ENCODE measurements at regions not wholly inside any gene's neighbourhood (a gene's known extent, or its start where the extent isn't known, plus 50 kb on each side); places are given as distances from the start of the nearest gene placed in this dataset.

DNA sequence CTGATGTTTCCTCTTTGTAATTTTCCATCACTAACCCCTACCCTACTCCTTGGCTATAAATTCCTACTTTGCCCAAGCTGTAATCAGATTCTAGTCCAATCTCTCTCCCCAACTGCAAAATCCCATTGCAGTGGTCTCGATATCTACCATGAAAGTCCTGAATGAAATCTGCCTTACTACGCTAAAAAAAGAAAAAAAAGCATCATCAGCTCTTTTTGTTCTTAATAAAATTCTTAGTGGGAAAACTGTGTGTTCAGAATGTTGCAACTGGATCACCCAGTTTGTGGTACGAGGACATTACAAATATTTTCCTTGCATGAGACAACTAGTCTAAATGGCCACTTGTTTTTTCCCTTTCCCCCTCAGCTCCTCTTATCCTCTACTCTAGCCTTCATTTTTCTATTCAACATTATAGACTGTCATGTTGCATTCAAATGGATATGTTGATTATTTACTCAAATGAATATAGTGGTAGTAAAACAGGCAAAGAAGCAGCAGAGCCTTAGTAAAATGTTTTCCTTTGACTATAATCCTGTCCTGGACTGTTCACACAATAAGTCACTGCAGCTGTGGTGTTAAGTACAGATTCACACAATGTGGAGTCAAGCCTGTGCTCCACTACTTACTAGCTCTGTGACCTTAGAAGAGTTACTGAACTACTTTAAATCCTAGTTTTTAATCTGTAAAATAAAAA, 527.1 kb upstream of the MARCKS start:
- DNase-seq (ENCODE audit: low read depth): no peak
- no peak overlapping the region for H3K4me3 ChIP-seq (ENCODE audit: low read depth, low read length)
- TF ChIP-seq, protein P1, sequence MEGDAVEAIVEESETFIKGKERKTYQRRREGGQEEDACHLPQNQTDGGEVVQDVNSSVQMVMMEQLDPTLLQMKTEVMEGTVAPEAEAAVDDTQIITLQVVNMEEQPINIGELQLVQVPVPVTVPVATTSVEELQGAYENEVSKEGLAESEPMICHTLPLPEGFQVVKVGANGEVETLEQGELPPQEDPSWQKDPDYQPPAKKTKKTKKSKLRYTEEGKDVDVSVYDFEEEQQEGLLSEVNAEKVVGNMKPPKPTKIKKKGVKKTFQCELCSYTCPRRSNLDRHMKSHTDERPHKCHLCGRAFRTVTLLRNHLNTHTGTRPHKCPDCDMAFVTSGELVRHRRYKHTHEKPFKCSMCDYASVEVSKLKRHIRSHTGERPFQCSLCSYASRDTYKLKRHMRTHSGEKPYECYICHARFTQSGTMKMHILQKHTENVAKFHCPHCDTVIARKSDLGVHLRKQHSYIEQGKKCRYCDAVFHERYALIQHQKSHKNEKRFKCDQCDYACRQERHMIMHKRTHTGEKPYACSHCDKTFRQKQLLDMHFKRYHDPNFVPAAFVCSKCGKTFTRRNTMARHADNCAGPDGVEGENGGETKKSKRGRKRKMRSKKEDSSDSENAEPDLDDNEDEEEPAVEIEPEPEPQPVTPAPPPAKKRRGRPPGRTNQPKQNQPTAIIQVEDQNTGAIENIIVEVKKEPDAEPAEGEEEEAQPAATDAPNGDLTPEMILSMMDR (IDR thresholded peaks at IDR 0.05; ENCODE audit: insufficient read depth, low read depth, low read length): no peak

GRCh38 chr6:113330636-113330946, 526.6 kb upstream of the MARCKS start:
- H3K4me3 ChIP-seq (ENCODE audit: low read depth, low read length): no peak overlapping the region
- DNase-seq (ENCODE audit: low read depth): no peak
- TF ChIP-seq, protein P1 (IDR thresholded peaks at IDR 0.05; ENCODE audit: insufficient read depth, low read depth, low read length): no peak

- TF ChIP-seq, protein P1 (IDR thresholded peaks at IDR 0.05; ENCODE audit: insufficient read depth, low read depth, low read length): no peak
- no peak for DNase-seq (ENCODE audit: low read depth)
- no peak overlapping the region for H3K4me3 ChIP-seq (ENCODE audit: low read depth, low read length)
Measured at GRCh38 chr6:113331021-113331420, 526.1 kb upstream of the MARCKS start.

DNA sequence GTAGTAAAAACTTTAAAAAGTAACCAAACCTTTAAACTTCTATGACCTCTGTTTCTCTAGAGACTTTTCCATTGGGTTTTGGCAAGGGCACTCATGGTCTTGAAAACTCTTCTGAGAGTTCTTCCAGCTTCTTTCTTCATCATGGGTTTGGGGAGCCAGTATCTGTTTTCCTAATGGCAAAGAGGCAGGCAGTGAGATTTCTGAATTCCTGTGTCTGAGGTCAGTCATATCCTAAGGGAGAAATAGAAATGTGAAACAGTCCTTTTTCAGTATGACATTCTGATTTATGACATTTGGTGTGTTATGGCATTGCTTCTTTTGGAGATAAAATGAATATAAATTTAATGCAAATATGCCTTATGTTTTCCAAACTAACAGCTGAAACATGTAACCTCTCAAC, 518.5 kb upstream of the MARCKS start:
- TF ChIP-seq, protein P1 (IDR thresholded peaks at IDR 0.05; ENCODE audit: insufficient read depth, low read depth, low read length): no peak
- no peak overlapping the region for H3K4me3 ChIP-seq (ENCODE audit: low read depth, low read length)
- no peak for DNase-seq (ENCODE audit: low read depth)

- TF ChIP-seq, protein P1 (IDR thresholded peaks at IDR 0.05; ENCODE audit: insufficient read depth, low read depth, low read length): no peak
- H3K4me3 ChIP-seq (ENCODE audit: low read depth, low read length): no peak overlapping the region
- no peak for DNase-seq (ENCODE audit: low read depth)
Measured at GRCh38 chr6:113339209-113339608, 517.9 kb upstream of the MARCKS start.

GRCh38 chr6:113340371-113340770, 516.8 kb upstream of the MARCKS start:
- DNase-seq (ENCODE audit: low read depth): no peak
- no peak overlapping the region for H3K4me3 ChIP-seq (ENCODE audit: low read depth, low read length)
- TF ChIP-seq, protein P1 (IDR thresholded peaks at IDR 0.05; ENCODE audit: insufficient read depth, low read depth, low read length): no peak

DNA sequence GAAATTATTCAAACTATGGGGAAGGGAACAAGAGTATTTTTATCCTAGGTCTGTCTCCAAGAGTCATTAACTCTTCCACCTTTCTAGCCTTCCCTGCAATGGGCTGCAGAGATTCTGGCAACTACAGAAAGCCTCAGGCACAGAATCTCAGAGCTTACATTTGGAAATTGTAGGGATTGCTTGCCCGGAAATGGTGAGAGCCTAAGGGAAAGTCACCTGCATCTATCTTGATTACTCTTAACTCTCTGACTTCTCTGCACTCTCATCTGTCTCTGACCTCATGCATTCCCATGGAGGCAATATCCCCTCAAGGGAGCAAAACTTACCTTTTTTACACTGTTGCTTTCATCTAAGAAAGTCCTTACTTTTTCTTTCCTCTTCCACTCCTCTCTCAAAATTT, 513.2 kb upstream of the MARCKS start:
- DNase-seq (ENCODE audit: low read depth): no peak
- TF ChIP-seq, protein P1 (IDR thresholded peaks at IDR 0.05; ENCODE audit: insufficient read depth, low read depth, low read length): no peak
- H3K4me3 ChIP-seq (ENCODE audit: low read depth, low read length): no peak overlapping the region

All from fibroblast of villous mesenchyme (primary cell).